IPS-18a (cell line): ENCODE measurements at regions not wholly inside any gene's neighbourhood (a gene's known extent, or its start where the extent isn't known, plus 50 kb on each side); places are given as distances from the start of the nearest gene placed in this dataset.

Source experiments
- H3K27ac ChIP-seq: one replicate; pipeline ENCODE4 v1.5.1; 2013; ENCODE audit warnings: low read length
- H3K27me3 ChIP-seq: one replicate; pipeline ENCODE4 v1.6.1; 2013; ENCODE audit warnings: mild to moderate bottlenecking, low read length; ENCODE audit not compliant: control insufficient read depth, insufficient read depth
- H3K36me3 ChIP-seq: one replicate; pipeline ENCODE4 v1.6.1; 2013; ENCODE audit warnings: low read depth, low read length; ENCODE audit not compliant: control insufficient read depth
- H3K4me1 ChIP-seq: one replicate; pipeline ENCODE4 v1.6.1; 2013; ENCODE audit warnings: low read depth, low read length; ENCODE audit not compliant: control insufficient read depth
- H3K4me3 ChIP-seq: one replicate; pipeline ENCODE4 v1.5.1; 2013; ENCODE audit warnings: low read length
- H3K9ac ChIP-seq: one replicate; pipeline ENCODE4 v1.6.1; 2013; ENCODE audit warnings: mild to moderate bottlenecking, low read length, moderate library complexity
- H3K9me3 ChIP-seq: one replicate; pipeline ENCODE4 v1.6.1; 2013; ENCODE audit warnings: low read depth, low read length; ENCODE audit not compliant: control insufficient read depth

DNA sequence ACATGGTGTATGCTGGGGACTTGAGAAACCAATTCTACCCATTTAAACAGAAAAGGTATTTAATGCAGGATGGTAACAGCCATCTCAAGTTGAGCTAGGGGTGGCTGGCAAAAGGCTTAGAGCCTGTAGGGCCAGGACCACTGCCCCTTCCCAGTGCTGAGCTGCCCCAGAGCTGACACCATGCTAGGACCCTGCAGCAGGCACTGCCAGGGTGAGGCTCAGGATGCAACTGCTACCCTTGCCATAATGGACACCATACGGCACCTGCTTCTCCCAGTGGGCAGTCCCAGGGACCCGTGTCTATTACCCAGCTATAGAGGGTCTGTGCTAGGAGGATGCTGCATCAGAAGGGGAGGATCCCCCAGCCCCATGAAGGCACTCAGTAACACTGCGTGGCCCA lies 160.7 kb upstream of the ADCY1 start:
- H3K9ac ChIP-seq = no peak overlapping the region
- peaks cover 4% of the 10 kb centered on the region for H3K9me3 ChIP-seq
- H3K27me3 ChIP-seq = no peaks in the 10 kb centered on the region
- H3K27ac ChIP-seq = no peak overlapping the region
- no peaks in the 10 kb centered on the region for H3K36me3 ChIP-seq
- H3K4me3 ChIP-seq = no peak overlapping the region
- H3K4me1 ChIP-seq = no peaks in the 10 kb centered on the region

DNA sequence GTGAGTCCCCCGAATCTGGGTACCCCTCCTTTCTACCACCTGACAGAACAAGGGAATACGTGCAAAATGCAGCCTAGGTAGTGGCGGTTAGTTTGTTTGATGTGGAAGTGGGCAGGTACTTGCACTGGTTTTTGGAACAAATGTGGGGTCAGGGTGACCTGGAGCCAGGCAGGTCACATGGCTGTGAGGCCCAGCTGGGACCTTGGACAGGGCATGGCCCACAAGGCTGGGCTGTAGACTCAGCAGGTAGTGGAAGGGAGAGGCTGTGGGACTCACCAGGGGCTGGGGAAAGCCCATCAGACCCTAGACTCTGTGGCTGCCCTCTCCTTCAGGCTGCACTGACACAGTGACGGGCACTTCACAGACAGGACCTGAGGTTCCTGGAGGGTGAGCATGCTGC lies 159.9 kb upstream of the ADCY1 start:
- no peaks in the 10 kb centered on the region for H3K27me3 ChIP-seq
- H3K4me3 ChIP-seq = no peak overlapping the region
- no peaks in the 10 kb centered on the region for H3K36me3 ChIP-seq
- H3K9ac ChIP-seq = no peak overlapping the region
- no peak overlapping the region for H3K27ac ChIP-seq
- H3K9me3 ChIP-seq = peaks cover 4% of the 10 kb centered on the region
- H3K4me1 ChIP-seq = no peaks in the 10 kb centered on the region

GRCh38 chr7:45415265-45415664 lies 158.9 kb upstream of the ADCY1 start:
- Histone ChIP-seq H3K27ac (no peak overlapping the region), H3K9me3 (peaks cover 4% of the 10 kb centered on the region), H3K4me1 (no peaks in the 10 kb centered on the region), H3K4me3 (no peak overlapping the region), H3K27me3 (no peaks in the 10 kb centered on the region), H3K9ac (no peak overlapping the region), H3K36me3 (no peaks in the 10 kb centered on the region)

GRCh38 chr7:45416846-45417245 lies 157.3 kb upstream of the ADCY1 start:
- Histone ChIP-seq H3K4me3 (no peak overlapping the region), H3K27me3 (no peaks in the 10 kb centered on the region), H3K9ac (no peak overlapping the region), H3K36me3 (no peaks in the 10 kb centered on the region), H3K27ac (no peak overlapping the region), H3K9me3 (peaks cover 3% of the 10 kb centered on the region), H3K4me1 (no peaks in the 10 kb centered on the region)

- no peaks in the 10 kb centered on the region for H3K27me3 ChIP-seq
- H3K9ac ChIP-seq = no peak overlapping the region
- no peaks in the 10 kb centered on the region for H3K36me3 ChIP-seq
- H3K4me3 ChIP-seq = no peak overlapping the region
- no peaks in the 10 kb centered on the region for H3K9me3 ChIP-seq
- H3K4me1 ChIP-seq = no peaks in the 10 kb centered on the region
- no peak overlapping the region for H3K27ac ChIP-seq
These were observed 156.9 kb upstream of the ADCY1 start for GRCh38 chr7:45417268-45417667.

- Histone ChIP-seq H3K27me3 (no peaks in the 10 kb centered on the region), H3K27ac (no peak overlapping the region), H3K4me3 (no peak overlapping the region), H3K9me3 (no peaks in the 10 kb centered on the region), H3K4me1 (no peaks in the 10 kb centered on the region), H3K36me3 (no peaks in the 10 kb centered on the region), H3K9ac (no peak overlapping the region)
These were observed 156.4 kb upstream of the ADCY1 start for GRCh38 chr7:45417735-45418134.

GRCh38 chr7:45420843-45421495 lies 153.2 kb upstream of the ADCY1 start:
- no peaks in the 10 kb centered on the region for H3K27me3 ChIP-seq
- H3K4me1 ChIP-seq = no peaks in the 10 kb centered on the region
- no peak overlapping the region for H3K9ac ChIP-seq

DNA sequence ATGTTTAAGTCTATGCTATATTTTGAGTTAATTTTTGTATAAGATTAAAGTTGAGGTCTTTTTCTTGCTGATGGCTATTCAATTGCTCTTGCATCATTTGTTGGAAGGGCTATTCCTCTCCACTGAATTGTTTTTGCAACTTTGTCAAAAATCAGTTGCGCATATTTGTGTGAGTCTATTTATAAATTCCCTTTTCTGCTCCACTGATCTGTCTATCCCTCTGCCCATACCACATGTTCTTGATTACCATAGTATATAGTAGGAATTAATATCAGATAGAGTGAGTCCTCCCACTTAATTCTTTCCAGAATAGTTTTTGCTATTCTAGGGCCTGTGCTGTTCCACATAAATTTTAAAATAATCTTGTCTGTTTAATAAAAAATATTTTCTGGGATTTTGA lies 152.4 kb upstream of the ADCY1 start:
- Histone ChIP-seq H3K9me3 (no peaks in the 10 kb centered on the region), H3K27me3 (no peaks in the 10 kb centered on the region), H3K4me1 (no peaks in the 10 kb centered on the region), H3K27ac (no peak overlapping the region), H3K9ac (no peak overlapping the region), H3K4me3 (no peak overlapping the region), H3K36me3 (no peaks in the 10 kb centered on the region)

More at GRCh38 chr7:45420843-45421495, 153.2 kb upstream of the ADCY1 start:
- H3K27ac ChIP-seq = no peak overlapping the region
- no peaks in the 10 kb centered on the region for H3K9me3 ChIP-seq
- H3K36me3 ChIP-seq = no peaks in the 10 kb centered on the region
- no peak overlapping the region for H3K4me3 ChIP-seq

DNA sequence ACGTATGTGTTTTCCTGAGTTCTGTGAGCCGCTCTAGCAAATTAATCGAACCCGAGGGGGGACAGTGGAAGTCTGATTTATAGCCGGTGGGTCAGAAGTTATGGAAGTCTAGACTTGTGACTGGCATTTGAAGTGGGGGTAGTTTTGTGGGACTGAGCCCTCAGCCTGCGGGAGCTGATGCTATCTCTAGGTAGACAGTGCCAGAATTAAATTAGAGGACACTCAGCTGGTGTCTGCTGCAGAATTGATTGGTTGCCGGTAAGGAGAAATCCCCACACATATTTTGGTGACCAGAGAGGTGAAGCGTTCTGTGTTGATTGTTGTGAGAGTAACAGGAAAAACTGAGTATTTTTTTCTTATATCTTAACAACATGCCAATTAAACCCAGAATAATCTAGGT lies 143.8 kb upstream of the ADCY1 start:
- no peaks in the 10 kb centered on the region for H3K36me3 ChIP-seq
- H3K4me1 ChIP-seq = peaks cover 4% of the 10 kb centered on the region
- no peak overlapping the region for H3K27ac ChIP-seq
- H3K9ac ChIP-seq = no peak overlapping the region
- H3K9me3 ChIP-seq = no peaks in the 10 kb centered on the region
- H3K27me3 ChIP-seq = no peaks in the 10 kb centered on the region
- no peak overlapping the region for H3K4me3 ChIP-seq

DNA sequence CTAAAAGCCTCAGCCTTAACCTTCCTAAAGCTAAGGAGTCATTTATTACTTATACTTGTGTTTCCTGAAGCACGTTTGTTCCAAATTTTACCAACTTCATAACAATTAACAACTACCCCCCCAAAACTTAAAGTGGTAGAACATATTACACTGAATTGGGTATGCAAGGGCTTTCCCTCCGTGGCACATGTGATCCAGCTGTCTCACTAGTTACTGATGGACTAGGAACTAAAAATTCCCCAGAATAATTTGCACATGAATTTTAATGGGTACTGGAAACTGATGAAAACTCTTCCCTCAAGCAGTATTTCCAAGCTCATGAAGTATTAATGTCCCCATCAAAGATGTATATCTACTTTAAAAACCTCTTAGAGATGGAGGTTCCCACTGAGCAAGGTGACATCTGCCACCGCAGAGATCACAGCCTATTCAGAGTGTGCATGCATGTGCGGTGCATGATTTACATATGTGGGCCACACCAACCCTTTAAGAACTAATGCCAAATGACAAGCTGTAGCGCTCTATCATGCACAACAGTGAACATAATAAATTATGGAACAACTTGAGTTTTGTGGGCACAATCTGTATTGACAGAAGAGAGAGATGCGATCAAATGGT lies 139.9 kb upstream of the ADCY1 start:
- Histone ChIP-seq H3K4me1 (peaks cover 4% of the 10 kb centered on the region), H3K27ac (no peak overlapping the region), H3K4me3 (no peak overlapping the region), H3K27me3 (no peaks in the 10 kb centered on the region), H3K9ac (no peak overlapping the region), H3K9me3 (no peaks in the 10 kb centered on the region), H3K36me3 (no peaks in the 10 kb centered on the region)

DNA sequence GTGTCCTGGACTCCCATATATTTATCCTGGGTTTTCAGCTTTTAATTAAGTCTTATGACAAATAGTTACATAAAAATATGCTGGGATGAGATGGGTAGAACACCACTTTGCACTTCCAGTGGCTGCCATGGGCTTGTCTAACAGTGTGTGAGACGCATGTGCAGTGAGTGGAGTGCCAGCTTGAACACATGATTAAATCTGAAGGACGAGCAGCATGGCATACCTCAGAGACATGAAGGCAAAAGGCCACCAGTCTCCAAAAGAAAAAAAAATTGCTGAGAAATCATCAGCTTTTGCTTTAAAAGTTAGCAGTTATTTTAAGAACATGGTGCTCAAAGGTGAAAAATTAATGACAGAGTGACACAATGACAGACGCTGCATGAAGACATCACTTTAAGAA lies 139.0 kb upstream of the ADCY1 start:
- Histone ChIP-seq H3K4me1 (peaks cover 4% of the 10 kb centered on the region), H3K4me3 (no peak overlapping the region), H3K27me3 (no peaks in the 10 kb centered on the region), H3K9me3 (no peaks in the 10 kb centered on the region), H3K36me3 (no peaks in the 10 kb centered on the region), H3K9ac (no peak overlapping the region), H3K27ac (no peak overlapping the region)

GRCh38 chr7:45435846-45436245 lies 138.3 kb upstream of the ADCY1 start:
- Histone ChIP-seq H3K27me3 (no peaks in the 10 kb centered on the region), H3K4me3 (no peak overlapping the region), H3K27ac (no peak overlapping the region), H3K9ac (no peak overlapping the region), H3K9me3 (no peaks in the 10 kb centered on the region), H3K36me3 (no peaks in the 10 kb centered on the region), H3K4me1 (peaks cover 4% of the 10 kb centered on the region)
